OCI-LY7 (cell line): ENCODE measurements at regions not wholly inside any gene's neighbourhood (a gene's known extent, or its start where the extent isn't known, plus 50 kb on each side); places are given as distances from the start of the nearest gene placed in this dataset.

Source experiments
- EZH2phosphoT487 ChIP-seq: fragments of 200-600 bp; sonication (generic); IDR thresholded peaks from 2 replicates; pipeline ENCODE4 v1.6.1; 2018; ENCODE audit warnings: low read depth, borderline replicate concordance, mild to moderate bottlenecking, mixed run types, antibody characterized with exemption, low read length, moderate library complexity, mixed read lengths
- TF ChIP-seq, protein P1 (sequence below): fragments of 200-600 bp; sonication (generic); conservative IDR thresholded peaks from 2 replicates; pipeline ENCODE4 v1.5.1; 2014; ENCODE audit warnings: mild to moderate bottlenecking, antibody characterized with exemption, low read length, moderate library complexity, mixed read lengths

DNA sequence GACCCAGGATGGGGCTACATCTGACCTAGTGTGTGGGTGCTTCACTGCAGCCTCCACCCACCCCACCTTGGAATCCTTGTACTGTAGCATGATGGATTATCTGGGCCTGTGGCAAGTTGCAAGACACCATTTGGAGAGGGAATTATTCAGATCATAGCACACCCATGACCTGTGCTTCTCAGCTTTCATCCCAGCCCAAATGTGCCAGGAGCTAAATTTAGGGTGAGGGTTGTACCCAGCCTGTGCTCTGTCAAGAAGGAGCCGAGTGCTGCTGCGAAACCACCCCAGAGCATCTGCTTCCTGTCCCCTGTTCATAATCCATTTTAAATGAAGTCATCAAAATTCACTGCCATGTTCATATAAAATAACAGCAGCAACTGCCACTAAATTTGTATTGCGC, 394.5 kb downstream of the SHANK2 start:
- TF ChIP-seq, protein P1, sequence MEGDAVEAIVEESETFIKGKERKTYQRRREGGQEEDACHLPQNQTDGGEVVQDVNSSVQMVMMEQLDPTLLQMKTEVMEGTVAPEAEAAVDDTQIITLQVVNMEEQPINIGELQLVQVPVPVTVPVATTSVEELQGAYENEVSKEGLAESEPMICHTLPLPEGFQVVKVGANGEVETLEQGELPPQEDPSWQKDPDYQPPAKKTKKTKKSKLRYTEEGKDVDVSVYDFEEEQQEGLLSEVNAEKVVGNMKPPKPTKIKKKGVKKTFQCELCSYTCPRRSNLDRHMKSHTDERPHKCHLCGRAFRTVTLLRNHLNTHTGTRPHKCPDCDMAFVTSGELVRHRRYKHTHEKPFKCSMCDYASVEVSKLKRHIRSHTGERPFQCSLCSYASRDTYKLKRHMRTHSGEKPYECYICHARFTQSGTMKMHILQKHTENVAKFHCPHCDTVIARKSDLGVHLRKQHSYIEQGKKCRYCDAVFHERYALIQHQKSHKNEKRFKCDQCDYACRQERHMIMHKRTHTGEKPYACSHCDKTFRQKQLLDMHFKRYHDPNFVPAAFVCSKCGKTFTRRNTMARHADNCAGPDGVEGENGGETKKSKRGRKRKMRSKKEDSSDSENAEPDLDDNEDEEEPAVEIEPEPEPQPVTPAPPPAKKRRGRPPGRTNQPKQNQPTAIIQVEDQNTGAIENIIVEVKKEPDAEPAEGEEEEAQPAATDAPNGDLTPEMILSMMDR = no peak
- no peak for TF ChIP-seq EZH2phosphoT487
